WTC11 (cell line): ENCODE measurements at regions not wholly inside any gene's neighbourhood (a gene's known extent, or its start where the extent isn't known, plus 50 kb on each side); places are given as distances from the start of the nearest gene placed in this dataset.

Source experiments
- RELA ChIP-seq: sonication (generic); formaldehyde crosslinking; IDR thresholded peaks from 2 replicates; pipeline ENCODE4 v1.8.1; 2022; ENCODE audit warnings: missing genetic modification reagents, mild to moderate bottlenecking, borderline replicate concordance
- TF ChIP-seq, protein P1 (sequence below): fragments of 200-600 bp; IDR thresholded peaks from 2 replicates; pipeline ENCODE4 v1.8.0; 2022; ENCODE audit warnings: antibody characterized with exemption

DNA sequence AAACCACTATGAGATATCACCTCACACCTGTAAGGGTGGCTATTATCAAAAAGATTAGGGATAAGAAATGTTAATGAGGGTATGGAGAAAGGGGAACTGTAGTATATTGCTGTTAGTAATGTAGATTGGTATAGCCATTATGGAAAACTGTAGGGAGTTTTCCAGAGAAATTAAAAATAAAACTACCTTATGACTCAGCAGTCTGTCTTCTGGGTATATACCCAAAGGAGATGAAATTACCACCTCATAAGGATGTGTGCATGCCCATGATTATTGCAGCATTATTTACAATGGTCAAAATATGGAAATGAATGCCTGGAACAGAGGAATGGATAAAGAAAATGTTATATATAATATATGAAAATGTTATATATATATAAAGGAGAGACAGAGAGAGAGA, 303.8 kb downstream of the METTL15 start:
- TF ChIP-seq, protein P1, sequence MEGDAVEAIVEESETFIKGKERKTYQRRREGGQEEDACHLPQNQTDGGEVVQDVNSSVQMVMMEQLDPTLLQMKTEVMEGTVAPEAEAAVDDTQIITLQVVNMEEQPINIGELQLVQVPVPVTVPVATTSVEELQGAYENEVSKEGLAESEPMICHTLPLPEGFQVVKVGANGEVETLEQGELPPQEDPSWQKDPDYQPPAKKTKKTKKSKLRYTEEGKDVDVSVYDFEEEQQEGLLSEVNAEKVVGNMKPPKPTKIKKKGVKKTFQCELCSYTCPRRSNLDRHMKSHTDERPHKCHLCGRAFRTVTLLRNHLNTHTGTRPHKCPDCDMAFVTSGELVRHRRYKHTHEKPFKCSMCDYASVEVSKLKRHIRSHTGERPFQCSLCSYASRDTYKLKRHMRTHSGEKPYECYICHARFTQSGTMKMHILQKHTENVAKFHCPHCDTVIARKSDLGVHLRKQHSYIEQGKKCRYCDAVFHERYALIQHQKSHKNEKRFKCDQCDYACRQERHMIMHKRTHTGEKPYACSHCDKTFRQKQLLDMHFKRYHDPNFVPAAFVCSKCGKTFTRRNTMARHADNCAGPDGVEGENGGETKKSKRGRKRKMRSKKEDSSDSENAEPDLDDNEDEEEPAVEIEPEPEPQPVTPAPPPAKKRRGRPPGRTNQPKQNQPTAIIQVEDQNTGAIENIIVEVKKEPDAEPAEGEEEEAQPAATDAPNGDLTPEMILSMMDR: no peak
- TF ChIP-seq RELA (CRISPR knock-in tag): no peak
